PC-9 (cell line): ENCODE measurements at regions not wholly inside any gene's neighbourhood (a gene's known extent, or its start where the extent isn't known, plus 50 kb on each side); places are given as distances from the start of the nearest gene placed in this dataset.

Experiments used
- BruUV-seq: library from RNA; stranded (reverse); fragments of 400-500 nt; replicated peaks from 2 replicates; lab custom pipeline; 2021; lab: Mats Ljungman, UMichigan
- CTCF ChIA-PET: fragments of 300-600 bp; sonication (Branson Sonifier 250); formaldehyde crosslinking; loops from one replicate; lab custom pipeline; 2022; ENCODE audit warnings: antibody characterized with exemption; lab: Charles Lee
- POLR2A ChIA-PET: fragments of 300-600 bp; sonication (Branson Sonifier 250); formaldehyde crosslinking; loops from one replicate; lab custom pipeline; 2022; ENCODE audit warnings: antibody characterized with exemption; ENCODE audit not compliant: unreplicated experiment; lab: Charles Lee
- DNase-seq, 2 experiments: peaks; one replicate each; pipeline versions ENCODE4 v3.0.0 to v3.0.0-alpha.2; 2015 to 2022; ENCODE audit warnings: mixed read lengths in 1 of 2
- H2AFZ ChIP-seq: fragments of 200-600 bp; sonication (generic); 2 replicates; pipeline ENCODE4 v1.8.1; 2017; ENCODE audit warnings: antibody characterized with exemption
- H3F3A ChIP-seq: fragments of 200-600 bp; sonication (generic); 2 replicates; pipeline ENCODE4 v1.8.1; 2017; ENCODE audit warnings: antibody characterized with exemption, mild to moderate bottlenecking, low read depth; ENCODE audit not compliant: insufficient read depth
- H3K27ac ChIP-seq: fragments of 200-600 bp; sonication (generic); 2 replicates; pipeline ENCODE4 v1.6.1; 2016; ENCODE audit warnings: mixed run types
- H3K27me3 ChIP-seq: fragments of 200-600 bp; sonication (generic); 2 replicates; pipeline ENCODE4 v1.6.1; 2016; ENCODE audit warnings: low read depth, mixed run types; ENCODE audit not compliant: insufficient read depth
- H3K36me3 ChIP-seq: fragments of 200-600 bp; sonication (generic); 2 replicates; pipeline ENCODE4 v1.6.1; 2016; ENCODE audit warnings: low read depth, mixed run types
- H3K4me1 ChIP-seq: fragments of 200-600 bp; sonication (generic); replicated peaks from 2 replicates; pipeline ENCODE4 v1.6.1; 2016; ENCODE audit warnings: mixed run types; ENCODE audit not compliant: insufficient read depth
- H3K4me2 ChIP-seq: fragments of 200-600 bp; sonication (generic); 2 replicates; pipeline ENCODE4 v1.6.1; 2017; ENCODE audit warnings: mixed run types
- H3K4me3 ChIP-seq: fragments of 200-600 bp; sonication (generic); 2 replicates; pipeline ENCODE4 v1.6.1; 2016; ENCODE audit warnings: mixed run types
- H3K79me2 ChIP-seq: fragments of 200-600 bp; sonication (generic); 2 replicates; pipeline ENCODE4 v1.6.1; 2017; ENCODE audit warnings: low read depth, mixed run types
- H3K9me2 ChIP-seq: fragments of 200-600 bp; sonication (generic); 2 replicates; pipeline ENCODE4 v1.8.1; 2017; ENCODE audit warnings: mild to moderate bottlenecking; ENCODE audit not compliant: insufficient read depth
- H3K9me3 ChIP-seq: fragments of 200-600 bp; sonication (generic); 2 replicates; pipeline ENCODE4 v1.8.1; 2016; ENCODE audit warnings: low read depth; ENCODE audit not compliant: insufficient read depth
- H4K20me1 ChIP-seq: fragments of 200-600 bp; sonication (generic); 2 replicates; pipeline ENCODE4 v1.8.1; 2017; ENCODE audit not compliant: insufficient read depth
- EZH2 ChIP-seq: fragments of 200-600 bp; sonication (generic); IDR thresholded peaks from 2 replicates; pipeline ENCODE4 v1.8.0; 2017; ENCODE audit warnings: antibody characterized with exemption, low read depth
- intact Hi-C: fragments of 100-400 bp; cut with micrococcal nuclease; formaldehyde crosslinking; loops from one replicate; pipeline ENCODE4 v1.10.0; 2022; ENCODE audit not compliant: unreplicated experiment
- TF ChIP-seq, protein P1 (sequence below): fragments of 200-600 bp; sonication (generic); conservative IDR thresholded peaks from 2 replicates; pipeline ENCODE4 v1.6.1; 2017; ENCODE audit warnings: mixed run types, antibody characterized with exemption, mild to moderate bottlenecking, moderate library complexity

DNA sequence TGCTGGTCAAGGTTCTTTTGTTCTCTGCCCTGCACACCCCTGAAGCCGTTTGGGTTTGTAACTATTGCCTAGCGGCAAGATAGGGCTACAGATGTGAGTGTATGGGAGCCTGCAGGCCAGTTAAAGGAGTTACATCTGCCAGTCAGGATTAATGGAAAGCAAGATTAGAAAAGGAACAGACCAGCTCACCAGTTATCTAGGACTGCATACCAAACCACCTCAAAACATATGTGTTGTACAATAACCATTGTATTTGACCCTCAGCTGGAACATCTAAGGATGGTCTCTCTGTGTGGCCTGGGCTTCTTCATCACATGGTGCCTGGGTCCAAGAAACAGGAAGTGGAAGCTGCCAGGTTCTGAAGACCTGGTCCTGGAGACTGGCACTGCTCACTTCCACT, 52.5 kb upstream of the FBXO28 start:
- Histone ChIP-seq H3K36me3 (no peaks in the 10 kb centered on the region), H3F3A (peaks cover 39% of the 10 kb centered on the region), H3K27me3 (no peaks in the 10 kb centered on the region), H3K4me3 (no peak overlapping the region), H3K79me2 (no peaks in the 10 kb centered on the region), H4K20me1 (no peaks in the 10 kb centered on the region), H3K27ac (no peak overlapping the region), H3K9me2 (no peaks in the 10 kb centered on the region), H3K4me1 (peaks cover 54% of the 10 kb centered on the region), H3K4me2 (no peak overlapping the region), H2AFZ (no peak overlapping the region), H3K9me3 (no peaks in the 10 kb centered on the region)
- TF ChIP-seq EZH2, result no peak
- TF ChIP-seq, protein P1, sequence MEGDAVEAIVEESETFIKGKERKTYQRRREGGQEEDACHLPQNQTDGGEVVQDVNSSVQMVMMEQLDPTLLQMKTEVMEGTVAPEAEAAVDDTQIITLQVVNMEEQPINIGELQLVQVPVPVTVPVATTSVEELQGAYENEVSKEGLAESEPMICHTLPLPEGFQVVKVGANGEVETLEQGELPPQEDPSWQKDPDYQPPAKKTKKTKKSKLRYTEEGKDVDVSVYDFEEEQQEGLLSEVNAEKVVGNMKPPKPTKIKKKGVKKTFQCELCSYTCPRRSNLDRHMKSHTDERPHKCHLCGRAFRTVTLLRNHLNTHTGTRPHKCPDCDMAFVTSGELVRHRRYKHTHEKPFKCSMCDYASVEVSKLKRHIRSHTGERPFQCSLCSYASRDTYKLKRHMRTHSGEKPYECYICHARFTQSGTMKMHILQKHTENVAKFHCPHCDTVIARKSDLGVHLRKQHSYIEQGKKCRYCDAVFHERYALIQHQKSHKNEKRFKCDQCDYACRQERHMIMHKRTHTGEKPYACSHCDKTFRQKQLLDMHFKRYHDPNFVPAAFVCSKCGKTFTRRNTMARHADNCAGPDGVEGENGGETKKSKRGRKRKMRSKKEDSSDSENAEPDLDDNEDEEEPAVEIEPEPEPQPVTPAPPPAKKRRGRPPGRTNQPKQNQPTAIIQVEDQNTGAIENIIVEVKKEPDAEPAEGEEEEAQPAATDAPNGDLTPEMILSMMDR, result no peak
- no TSS peak for BruUV-seq
- no peak for DNase-seq
- POLR2A ChIA-PET, result no interaction called here
- intact Hi-C loops, result no loop called here
- CTCF ChIA-PET, result no interaction called here

DNA sequence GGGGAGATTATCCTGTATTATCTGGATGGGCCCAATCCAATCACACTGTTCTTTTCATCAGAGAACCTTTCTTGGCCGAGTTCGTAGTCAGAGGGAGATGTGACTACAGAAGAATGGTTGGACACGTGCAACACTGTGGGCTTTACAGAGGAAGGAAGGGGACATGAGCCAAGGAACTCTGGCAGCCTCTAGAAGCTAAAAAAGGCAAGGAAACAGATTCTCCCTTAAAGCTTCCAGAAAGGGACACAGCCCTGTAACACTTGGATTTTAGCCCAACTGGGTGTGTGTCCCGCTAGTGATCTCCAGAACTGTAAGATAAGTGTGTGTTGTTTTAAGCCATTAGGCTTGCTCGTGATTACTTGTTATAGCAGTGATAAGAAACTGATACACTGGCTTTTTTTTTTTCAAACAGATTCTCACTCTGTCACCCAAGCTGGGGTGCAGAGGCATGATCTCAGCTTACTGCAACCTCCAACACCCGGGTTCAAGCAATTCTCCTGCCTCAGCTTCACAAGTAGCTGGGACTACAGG, 53.9 kb upstream of the FBXO28 start:
- POLR2A ChIA-PET, result no interaction called here
- H4K20me1 ChIP-seq, result no peaks in the 10 kb centered on the region
- no peaks in the 10 kb centered on the region for H3K9me3 ChIP-seq
- no peak for TF ChIP-seq EZH2
- TF ChIP-seq, protein P1, result no peak
- no peaks in the 10 kb centered on the region for H3K36me3 ChIP-seq
- no peaks in the 10 kb centered on the region for H3K27me3 ChIP-seq
- no peak overlapping the region for H3K27ac ChIP-seq
- H3K4me3 ChIP-seq, result no peak overlapping the region
- intact Hi-C loops, result loop anchor here (10.0 kb wide), 1 partner anchor 245 kb away; no protein-coding TSS in a partner anchor
- CTCF ChIA-PET, result interaction anchor here (0.7 kb wide), 1 partner anchor 18 kb away, joined by 6 read pairs; no protein-coding TSS in a partner anchor
- no peaks in the 10 kb centered on the region for H3K9me2 ChIP-seq
- no peak overlapping the region for H3K4me2 ChIP-seq
- no TSS peak for BruUV-seq
- peaks cover 27% of the 10 kb centered on the region for H3F3A ChIP-seq
- no peaks in the 10 kb centered on the region for H3K79me2 ChIP-seq
- H3K4me1 ChIP-seq, result peaks cover 40% of the 10 kb centered on the region
- no peak overlapping the region for H2AFZ ChIP-seq
- no peak for DNase-seq

GRCh38 chr1:224058303-224058702, 55.6 kb upstream of the FBXO28 start:
- Histone ChIP-seq H3K9me2 (no peaks in the 10 kb centered on the region), H3K4me2 (peak overlapping the region; percentile 22), H3K27me3 (no peaks in the 10 kb centered on the region), H3K36me3 (no peaks in the 10 kb centered on the region), H3K79me2 (no peaks in the 10 kb centered on the region), H3K9me3 (peaks cover 6% of the 10 kb centered on the region; the same call in 1 of the 2 replicates), H3K4me1 (peaks cover 28% of the 10 kb centered on the region), H4K20me1 (no peaks in the 10 kb centered on the region), H2AFZ (no peak overlapping the region), H3F3A (peaks cover 22% of the 10 kb centered on the region; the same call in 1 of the 2 replicates), H3K4me3 (no peak overlapping the region), H3K27ac (peak overlapping the region; percentile 81)
- intact Hi-C loops, result loop anchor here (10.0 kb wide), 1 partner anchor 244 kb away; no protein-coding TSS in a partner anchor
- ChIA-PET CTCF (no interaction called here), POLR2A (no interaction called here)
- TF ChIP-seq, protein P1, result no peak
- BruUV-seq, result no TSS peak
- peak in 1 of 2 experiments; percentile 78 for DNase-seq
